Left ventricle myocardium inferior (tissue), 1 donor: ENCODE measurements at regions not wholly inside any gene's neighbourhood (a gene's known extent, or its start where the extent isn't known, plus 50 kb on each side); places are given as distances from the start of the nearest gene placed in this dataset.

Source experiments
- DNase-seq: peaks from one replicate; pipeline ENCODE4 v3.0.0-alpha.2; 2020
- H3K27ac ChIP-seq: fragments of 200-600 bp; replicated peaks from 2 replicates; pipeline ENCODE4 v1.8.0; 2021
- H3K27me3 ChIP-seq: fragments of 200-600 bp; 2 replicates; pipeline ENCODE4 v1.8.0; 2021; ENCODE audit warnings: low read depth
- H3K36me3 ChIP-seq: fragments of 200-600 bp; 2 replicates; pipeline ENCODE4 v1.8.0; 2021
- H3K4me1 ChIP-seq: fragments of 200-600 bp; 2 replicates; pipeline ENCODE4 v1.8.0; 2021
- H3K4me3 ChIP-seq: fragments of 200-600 bp; 2 replicates; pipeline ENCODE4 v1.8.0; 2021; ENCODE audit warnings: mild to moderate bottlenecking, moderate library complexity
- H3K9me3 ChIP-seq: fragments of 200-600 bp; replicated peaks from 2 replicates; pipeline ENCODE4 v1.8.0; 2021
- CTCF ChIP-seq: fragments of 200-600 bp; IDR thresholded peaks from 2 replicates; pipeline ENCODE4 v1.8.0; 2021; ENCODE audit warnings: antibody characterized with exemption, mild to moderate bottlenecking, borderline replicate concordance
- intact Hi-C: fragments of 100-400 bp; cut with micrococcal nuclease; formaldehyde crosslinking; loops from one replicate; pipeline ENCODE4 v1.11.0; 2022
- donor health status: DM: no; HTN: yes; CAD: no; lungs with severe emphysema.

GRCh38 chr1:177441281-177441680 is 270.5 kb downstream of the BRINP2 start:
- TF ChIP-seq CTCF = no peak
- no peaks in the 10 kb centered on the region for H3K36me3 ChIP-seq
- no peak overlapping the region for H3K27ac ChIP-seq
- intact Hi-C loops = no loop called here
- DNase-seq = no peak
- no peak overlapping the region for H3K4me3 ChIP-seq
- H3K9me3 ChIP-seq = no peaks in the 10 kb centered on the region
- no peaks in the 10 kb centered on the region for H3K4me1 ChIP-seq
- peaks cover 95% of the 10 kb centered on the region for H3K27me3 ChIP-seq

GRCh38 chr1:177440821-177441220 is 270.1 kb downstream of the BRINP2 start:
- peaks cover 95% of the 10 kb centered on the region for H3K27me3 ChIP-seq
- no peak for TF ChIP-seq CTCF
- intact Hi-C loops = no loop called here
- H3K9me3 ChIP-seq = no peaks in the 10 kb centered on the region
- no peak for DNase-seq
- no peak overlapping the region for H3K27ac ChIP-seq
- H3K4me1 ChIP-seq = no peaks in the 10 kb centered on the region
- no peaks in the 10 kb centered on the region for H3K36me3 ChIP-seq
- no peak overlapping the region for H3K4me3 ChIP-seq

- Histone ChIP-seq H3K36me3 (no peaks in the 10 kb centered on the region), H3K9me3 (no peaks in the 10 kb centered on the region), H3K4me1 (no peaks in the 10 kb centered on the region), H3K4me3 (no peak overlapping the region), H3K27ac (no peak overlapping the region), H3K27me3 (peaks cover 85% of the 10 kb centered on the region)
- TF ChIP-seq CTCF = no peak
- intact Hi-C loops = no loop called here
- DNase-seq = no peak
These were observed 268.5 kb downstream of the BRINP2 start for GRCh38 chr1:177439301-177439700.

- TF ChIP-seq CTCF = no peak
- peaks cover 73% of the 10 kb centered on the region for H3K27me3 ChIP-seq
- intact Hi-C loops = no loop called here
- no peaks in the 10 kb centered on the region for H3K4me1 ChIP-seq
- no peaks in the 10 kb centered on the region for H3K36me3 ChIP-seq
- H3K4me3 ChIP-seq = no peak overlapping the region
- no peaks in the 10 kb centered on the region for H3K9me3 ChIP-seq
- H3K27ac ChIP-seq = no peak overlapping the region
- DNase-seq = no peak
These were observed 264.6 kb downstream of the BRINP2 start for GRCh38 chr1:177435364-177435763.

- Histone ChIP-seq H3K36me3 (no peaks in the 10 kb centered on the region), H3K9me3 (no peaks in the 10 kb centered on the region), H3K27me3 (peaks cover 72% of the 10 kb centered on the region), H3K4me3 (no peak overlapping the region), H3K27ac (no peak overlapping the region), H3K4me1 (no peaks in the 10 kb centered on the region)
- no peak for TF ChIP-seq CTCF
- no peak for DNase-seq
- intact Hi-C loops = no loop called here
These were observed 262.1 kb downstream of the BRINP2 start for GRCh38 chr1:177432897-177433296.

GRCh38 chr1:177431123-177431522 is 260.4 kb downstream of the BRINP2 start:
- Histone ChIP-seq H3K36me3 (no peaks in the 10 kb centered on the region), H3K4me3 (no peak overlapping the region), H3K27me3 (peaks cover 75% of the 10 kb centered on the region), H3K4me1 (no peaks in the 10 kb centered on the region), H3K27ac (no peak overlapping the region), H3K9me3 (no peaks in the 10 kb centered on the region)
- DNase-seq = no peak
- TF ChIP-seq CTCF = no peak
- intact Hi-C loops = no loop called here
